ENCODE measurements at regions not wholly inside any gene's neighbourhood (a gene's known extent, or its start where the extent isn't known, plus 50 kb on each side); places are given as distances from the start of the nearest gene placed in this dataset.

DNA sequence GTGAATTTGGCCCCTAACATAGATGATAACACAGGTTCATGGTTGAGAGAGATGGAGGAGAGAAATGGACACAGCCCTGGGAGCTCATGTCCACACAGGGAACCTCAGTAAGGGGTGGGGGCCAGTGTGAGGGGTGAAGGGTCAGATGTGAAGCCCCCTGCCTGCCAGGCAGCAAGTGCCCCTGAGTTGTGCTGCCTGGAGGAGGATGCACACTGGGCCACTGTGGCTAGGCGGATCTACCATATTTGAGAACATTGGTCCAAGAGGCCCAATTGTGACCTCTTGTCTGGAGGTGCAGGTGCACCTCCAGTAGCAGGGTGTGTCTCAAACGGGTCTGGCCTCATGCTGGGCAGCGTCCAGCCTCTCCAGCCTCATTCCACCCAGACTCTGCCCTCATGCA lies 99.6 kb upstream of the SNTG2 start:
- Histone ChIP-seq H2BK15ac (ENCODE audit: low read length) (no peak overlapping the region), H3K9ac (replicated peaks in 1 of 4; ENCODE audit: extremely low read depth in 1 of 4, low read depth in 3 of 4, low read length in 3 of 4) (no peak overlapping the region), H2BK20ac (ENCODE audit: low read length) (no peak overlapping the region), H2BK5ac (ENCODE audit: low read depth, low read length) (no peak overlapping the region), H3K4ac (replicated peaks; ENCODE audit: insufficient read length, low read depth, low read length) (no peak overlapping the region), H2BK120ac (replicated peaks; ENCODE audit: low read depth, low read length) (no peak overlapping the region), H2BK12ac (ENCODE audit: low read depth, low read length) (no peak overlapping the region), H3K36me3 (ENCODE audit: control insufficient read depth in 2 of 4, insufficient read depth in 4 of 4, low read length in 3 of 4) (no peaks in the 10 kb centered on the region), H4K5ac (ENCODE audit: insufficient read length, low read depth, low read length) (no peak overlapping the region), H3K4me2 (ENCODE audit: insufficient read depth in 1 of 2, low read depth in 2 of 2, low read length in 2 of 2) (no peak overlapping the region), H4K8ac (ENCODE audit: extremely low read depth, insufficient read depth, low read length) (no peak overlapping the region), H3K79me2 (ENCODE audit: control insufficient read depth in 1 of 2, insufficient read depth in 2 of 2, low read length in 2 of 2) (no peaks in the 10 kb centered on the region), H3K27me3 (replicated peaks in 1 of 4; ENCODE audit: control insufficient read depth in 3 of 4, extremely low read depth in 1 of 4, insufficient read depth in 3 of 4, low read length in 3 of 4) (peaks cover 0 to 3% (median under 1%) of the 10 kb centered on the region in 4 experiments; a peak in 1 of 7 replicates), H4K91ac (replicated peaks; ENCODE audit: insufficient read length, low read length) (no peak overlapping the region), H2AK5ac (ENCODE audit: low read depth, low read length) (no peak overlapping the region), H3K18ac (ENCODE audit: extremely low read depth, low read length) (no peak overlapping the region), H3K9me3 (ENCODE audit: insufficient read depth in 2 of 2, low read depth in 1 of 2, low read length in 1 of 2) (peaks cover 0 to 3% of the 10 kb centered on the region in 2 experiments; a peak in 2 of 4 replicates), H3K56ac (replicated peaks; ENCODE audit: insufficient read length, low read depth, low read length) (no peak overlapping the region), H3K23me2 (ENCODE audit: low read depth, low read length) (no peaks in the 10 kb centered on the region), H3K14ac (ENCODE audit: insufficient read length) (no peak overlapping the region), H4K20me1 (replicated peaks in 1 of 2; ENCODE audit: control insufficient read depth in 1 of 2, insufficient read depth in 2 of 2, low read length in 2 of 2) (peaks cover 0 to 2% of the 10 kb centered on the region in 2 experiments), H3K23ac (ENCODE audit: insufficient read length) (no peak overlapping the region), H3K4me3 (ENCODE audit: extremely low read depth in 1 of 4, insufficient read depth in 2 of 4, low read depth in 3 of 4, low read length in 4 of 4) (no peak overlapping the region), H3K27ac (ENCODE audit: low read depth, low read length) (no peak overlapping the region), H3K79me1 (ENCODE audit: low read depth, low read length) (no peaks in the 10 kb centered on the region; the same call in 1 of the 2 replicates), H2AFZ (ENCODE audit: low read length) (no peak overlapping the region), H3K4me1 (replicated peaks in 1 of 4; ENCODE audit: control insufficient read depth in 3 of 4, insufficient read depth in 4 of 4, low read length in 3 of 4) (no peaks in the 10 kb centered on the region)
- 80% methylated on average over 3 of the region's 3 CpGs; no CpG with 5 or more reads in 1 of the 2 experiments for WGBS, 2 experiments (ENCODE audit: extremely low coverage in 1 of 2, insufficient coverage in 1 of 2, insufficient read length in 1 of 2, insufficient replicate concordance in 2 of 2, low coverage in 1 of 2, low lambda C conversion rate in 2 of 2, missing lambda C conversion rate in 1 of 2)
- POLR2A ChIA-PET (ENCODE audit: partially characterized antibody), result no interaction called here
- TF ChIP-seq ASH2L (IDR thresholded peaks at IDR 0.05; ENCODE audit: low read length) (no peak), RXRA (IDR thresholded peaks at IDR 0.05; ENCODE audit: insufficient read depth, low read depth, low read length) (no peak), SP4 (IDR thresholded peaks at IDR 0.05; ENCODE audit: low read length) (no peak), RBBP5 (IDR thresholded peaks at IDR 0.05; ENCODE audit: borderline replicate concordance, low read depth, low read length) (no peak), SRF (IDR thresholded peaks at IDR 0.05; ENCODE audit: low read depth, low read length) (no peak), EGR1 (IDR thresholded peaks at IDR 0.05; ENCODE audit: borderline replicate concordance, low read depth, low read length) (no peak), FOSL1 (IDR thresholded peaks at IDR 0.05; ENCODE audit: insufficient read depth, low read depth, low read length) (no peak), ZNF274 (IDR thresholded peaks at IDR 0.05; ENCODE audit: borderline replicate concordance, extremely low read depth, low read length) (no peak), CEBPB (IDR thresholded peaks at IDR 0.05; ENCODE audit: low read depth, low read length) (no peak)
- TF ChIP-seq, protein P1, sequence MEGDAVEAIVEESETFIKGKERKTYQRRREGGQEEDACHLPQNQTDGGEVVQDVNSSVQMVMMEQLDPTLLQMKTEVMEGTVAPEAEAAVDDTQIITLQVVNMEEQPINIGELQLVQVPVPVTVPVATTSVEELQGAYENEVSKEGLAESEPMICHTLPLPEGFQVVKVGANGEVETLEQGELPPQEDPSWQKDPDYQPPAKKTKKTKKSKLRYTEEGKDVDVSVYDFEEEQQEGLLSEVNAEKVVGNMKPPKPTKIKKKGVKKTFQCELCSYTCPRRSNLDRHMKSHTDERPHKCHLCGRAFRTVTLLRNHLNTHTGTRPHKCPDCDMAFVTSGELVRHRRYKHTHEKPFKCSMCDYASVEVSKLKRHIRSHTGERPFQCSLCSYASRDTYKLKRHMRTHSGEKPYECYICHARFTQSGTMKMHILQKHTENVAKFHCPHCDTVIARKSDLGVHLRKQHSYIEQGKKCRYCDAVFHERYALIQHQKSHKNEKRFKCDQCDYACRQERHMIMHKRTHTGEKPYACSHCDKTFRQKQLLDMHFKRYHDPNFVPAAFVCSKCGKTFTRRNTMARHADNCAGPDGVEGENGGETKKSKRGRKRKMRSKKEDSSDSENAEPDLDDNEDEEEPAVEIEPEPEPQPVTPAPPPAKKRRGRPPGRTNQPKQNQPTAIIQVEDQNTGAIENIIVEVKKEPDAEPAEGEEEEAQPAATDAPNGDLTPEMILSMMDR (IDR thresholded peaks at IDR 0.05; ENCODE audit: control extremely low read depth in 1 of 3, insufficient read depth in 1 of 3, low read depth in 1 of 3, low read length in 3 of 3), result no peak
- FAIRE-seq (no peak), DNase-seq (ENCODE audit: low read depth in 1 of 2, low spot score in 2 of 2) (peak in 1 of 2 experiments; percentile 34)
- CTCF ChIA-PET (ENCODE audit: partially characterized antibody), result interaction anchor here (1.0 to 1.1 kb wide), 2 partner anchors 41 to 44 kb away, joined by 3 read pairs; no protein-coding TSS in a partner anchor
